T-helper 1 cell treated with Interleukin-12 subunit alpha and Interleukin-12 subunit beta and Interleukin-4 antibody, amounts not matched to agents 30 ng/mL and 1 ng/mL, for 36 hours (primary cell): ENCODE measurements at regions not wholly inside any gene's neighbourhood (a gene's known extent, or its start where the extent isn't known, plus 50 kb on each side); places are given as distances from the start of the nearest gene placed in this dataset.

Source experiments
- intact Hi-C: fragments of 100-400 bp; cut with micrococcal nuclease; formaldehyde crosslinking; loops from one replicate; pipeline ENCODE4 v1.15.1; 2024

DNA sequence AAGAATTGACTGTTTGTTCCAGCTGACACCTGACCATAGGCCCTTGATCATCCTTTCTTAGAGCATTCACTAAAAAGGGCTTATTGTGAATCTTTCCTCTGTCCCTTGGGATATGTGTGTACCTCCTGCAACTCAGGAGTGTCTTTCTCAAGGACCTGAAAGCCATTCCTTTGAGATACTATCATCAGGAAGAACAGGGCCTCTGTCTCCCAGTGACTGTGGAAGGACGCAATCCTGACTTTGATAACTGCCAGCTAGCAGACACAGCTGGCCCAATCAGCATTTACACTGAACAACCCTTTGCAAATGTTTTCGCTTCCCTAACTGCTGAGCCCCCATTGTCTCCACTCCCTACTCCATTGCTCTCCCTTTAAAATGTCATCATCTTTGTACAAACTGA lies 144.4 kb downstream of the RMI1 start:
- intact Hi-C loops, result no loop called here

- intact Hi-C loops, result no loop called here
These were observed 148.9 kb downstream of the RMI1 start for GRCh38 chr9:84129529-84129928.

GRCh38 chr9:84136119-84136868 lies 155.7 kb downstream of the RMI1 start:
- intact Hi-C loops, result no loop called here

GRCh38 chr9:84137968-84138367 lies 157.4 kb downstream of the RMI1 start:
- intact Hi-C loops, result no loop called here

GRCh38 chr9:84138541-84138940 lies 157.9 kb downstream of the RMI1 start:
- intact Hi-C loops, result no loop called here

DNA sequence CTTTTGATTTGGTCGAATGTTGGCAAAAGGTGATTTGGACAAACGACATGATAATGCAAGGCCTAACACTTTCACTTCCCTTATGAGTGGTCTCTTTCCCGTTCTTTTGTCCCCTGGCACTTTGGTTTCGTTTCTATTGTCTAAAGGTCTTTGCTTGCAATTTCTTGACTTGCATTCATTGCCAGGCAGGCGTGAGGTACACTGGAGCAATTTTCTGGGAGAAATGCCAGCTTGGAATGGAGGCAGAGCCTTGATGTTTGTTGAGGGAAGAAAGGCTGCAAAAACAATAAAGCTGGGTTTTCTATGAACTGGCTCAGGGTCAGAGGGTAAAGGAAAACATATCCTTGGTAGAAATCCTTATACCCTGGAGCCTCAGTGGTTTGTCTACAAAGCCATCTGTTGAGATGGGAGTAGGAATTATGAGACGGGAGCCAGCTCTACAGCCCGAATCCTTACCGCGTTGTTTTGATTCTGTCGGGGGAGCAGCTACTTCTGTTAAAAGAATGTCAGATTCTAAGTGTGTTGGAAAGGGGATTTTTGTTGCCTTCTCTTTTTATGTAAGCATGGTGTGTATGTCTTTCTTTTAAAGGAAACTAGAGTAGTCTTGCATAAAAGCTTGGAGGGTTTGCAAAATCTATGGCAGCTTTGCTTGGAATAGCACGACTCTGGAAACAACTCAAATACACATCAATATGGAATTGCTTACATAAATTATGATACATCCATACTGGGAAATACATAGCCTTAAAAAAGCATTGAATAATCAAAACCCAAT lies 158.9 kb downstream of the RMI1 start:
- intact Hi-C loops, result loop anchor here (5.0 kb wide), 1 partner anchor 157 kb away; the partner anchor contains the start of genes HNRNPK and RMI1

GRCh38 chr9:84140535-84141101 lies 160.0 kb downstream of the RMI1 start:
- intact Hi-C loops, result loop anchor here (1.0 to 5.0 kb wide), 2 partner anchors 158 to 202 kb away; partner anchors contain the start of genes HNRNPK and RMI1

DNA sequence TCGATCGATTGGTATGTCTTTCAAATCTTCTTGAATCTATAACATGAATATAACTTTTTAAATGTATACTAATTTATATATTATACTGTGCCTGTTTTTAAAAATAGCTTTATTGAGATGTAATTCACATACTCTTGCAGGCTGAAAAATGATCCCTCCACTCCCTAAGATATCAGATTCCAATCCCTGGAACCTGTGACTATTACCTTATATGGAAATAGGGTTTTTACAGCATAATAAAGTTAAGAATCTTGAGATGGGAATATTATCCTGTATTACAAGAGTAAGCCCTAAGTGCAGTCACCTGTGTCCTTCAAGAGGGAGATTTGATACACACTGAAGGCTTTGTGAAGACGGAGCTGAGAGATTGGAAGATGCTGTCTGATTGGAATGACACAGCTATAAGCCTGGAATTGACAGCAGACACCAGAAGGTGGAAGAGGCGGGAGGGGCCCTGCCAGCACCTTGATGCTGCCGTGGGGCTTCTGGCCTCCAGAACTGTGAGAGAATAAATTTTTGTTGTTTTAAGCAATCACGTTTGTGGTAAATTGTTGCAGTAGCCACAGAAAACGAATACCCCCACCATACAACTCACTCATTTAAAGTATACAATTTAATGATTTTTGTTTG lies 161.3 kb downstream of the RMI1 start:
- intact Hi-C loops, result loop anchor here (1.0 to 5.0 kb wide), 2 partner anchors 160 to 204 kb away; partner anchors contain the start of genes HNRNPK and RMI1

GRCh38 chr9:84145031-84145430 lies 164.4 kb downstream of the RMI1 start:
- intact Hi-C loops, result no loop called here

- intact Hi-C loops, result no loop called here
These were observed 165.2 kb downstream of the RMI1 start for GRCh38 chr9:84145780-84146179.

GRCh38 chr9:84146893-84147710 lies 166.5 kb downstream of the RMI1 start:
- intact Hi-C loops, result no loop called here

DNA sequence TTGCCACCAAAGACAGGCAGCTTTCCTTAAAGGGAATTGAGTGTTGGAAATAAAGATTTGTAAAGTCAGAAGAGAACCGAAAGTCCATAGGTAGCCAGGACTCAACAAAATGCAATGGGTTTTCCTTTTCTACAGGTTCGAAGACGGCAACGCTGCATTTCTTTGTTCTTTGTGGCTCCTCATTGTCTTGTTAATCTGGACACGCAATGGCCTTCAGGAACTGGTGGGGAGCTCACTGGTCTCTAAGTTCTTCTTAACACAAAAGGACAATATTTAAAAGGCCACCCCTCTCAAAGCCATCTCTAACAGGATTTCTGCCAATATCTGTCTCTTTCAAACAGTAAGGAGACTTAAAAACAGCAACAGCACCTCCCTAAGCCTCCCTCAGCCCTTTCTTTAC lies 170.6 kb downstream of the RMI1 start:
- intact Hi-C loops, result no loop called here

DNA sequence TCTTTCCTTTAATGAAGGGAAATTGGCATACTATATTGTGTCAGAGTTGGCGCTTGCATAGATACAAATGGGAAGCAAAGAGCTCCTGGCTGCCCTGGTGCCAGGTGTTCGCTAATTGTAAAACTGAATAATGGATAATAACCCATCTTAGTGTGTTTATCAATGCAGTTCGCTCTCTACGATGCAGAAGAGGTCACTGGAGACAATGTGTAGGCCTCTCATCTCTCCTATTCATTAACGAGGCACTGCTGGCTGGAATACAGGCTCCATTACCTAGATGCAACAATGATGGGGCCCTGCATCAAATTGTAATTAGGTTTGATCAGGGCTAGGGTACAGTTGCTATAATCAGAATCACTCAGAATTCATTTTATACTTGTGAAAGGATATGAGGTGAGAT lies 171.0 kb downstream of the RMI1 start:
- intact Hi-C loops, result no loop called here

GRCh38 chr9:84152204-84152603 lies 171.6 kb downstream of the RMI1 start:
- intact Hi-C loops, result no loop called here

DNA sequence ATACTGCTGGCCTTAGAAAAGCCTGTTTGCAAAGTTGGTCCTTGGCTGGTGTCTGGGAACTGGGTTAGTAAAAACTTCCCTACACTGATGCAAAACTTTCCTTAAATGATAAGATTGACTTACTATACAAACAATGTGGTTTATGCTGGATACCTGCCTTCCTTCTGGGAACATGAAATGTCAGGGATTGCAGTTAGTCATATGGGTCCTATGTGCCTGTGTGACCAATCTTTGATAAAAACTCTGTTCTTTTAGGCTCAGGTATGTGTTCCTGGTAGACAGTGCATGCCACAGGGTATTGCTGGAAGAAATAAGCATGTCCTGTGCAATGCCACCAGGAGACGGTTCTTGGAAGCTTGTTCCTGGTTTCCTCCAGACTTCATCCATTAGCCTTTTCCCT lies 173.3 kb downstream of the RMI1 start:
- intact Hi-C loops, result no loop called here

- intact Hi-C loops, result no loop called here
These were observed 173.7 kb downstream of the RMI1 start for GRCh38 chr9:84154320-84154719.

DNA sequence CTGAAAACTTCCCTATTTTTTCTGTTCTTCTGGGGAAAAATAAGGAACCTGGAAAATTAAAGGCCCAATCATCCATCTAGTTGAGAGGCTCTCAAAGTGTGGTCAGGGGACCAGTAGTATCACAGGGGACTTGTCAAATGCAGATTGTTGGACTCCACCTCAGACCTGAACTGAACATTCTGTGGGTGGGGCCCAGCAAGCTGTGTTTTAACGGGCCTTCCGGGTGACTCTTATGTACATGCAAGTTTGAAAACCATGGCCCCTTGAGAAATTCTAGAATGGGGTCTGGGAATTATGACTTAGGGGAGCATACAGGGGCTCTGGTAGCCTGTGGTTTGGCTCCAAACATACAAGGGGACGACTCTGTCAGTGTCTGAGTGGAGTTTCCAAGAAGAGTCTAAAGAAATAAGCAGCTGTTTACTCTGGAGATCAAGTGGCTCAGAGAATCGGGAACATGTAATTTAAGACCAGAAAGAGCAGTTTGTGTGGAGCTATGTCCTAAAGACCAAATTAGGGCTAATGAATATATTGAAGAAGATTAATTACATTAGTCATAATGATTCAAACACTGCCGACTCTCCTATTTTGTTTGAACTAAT lies 177.4 kb downstream of the SLC28A3 start:
- intact Hi-C loops, result no loop called here

GRCh38 chr9:84166891-84167290 lies 173.7 kb downstream of the SLC28A3 start:
- intact Hi-C loops, result no loop called here

DNA sequence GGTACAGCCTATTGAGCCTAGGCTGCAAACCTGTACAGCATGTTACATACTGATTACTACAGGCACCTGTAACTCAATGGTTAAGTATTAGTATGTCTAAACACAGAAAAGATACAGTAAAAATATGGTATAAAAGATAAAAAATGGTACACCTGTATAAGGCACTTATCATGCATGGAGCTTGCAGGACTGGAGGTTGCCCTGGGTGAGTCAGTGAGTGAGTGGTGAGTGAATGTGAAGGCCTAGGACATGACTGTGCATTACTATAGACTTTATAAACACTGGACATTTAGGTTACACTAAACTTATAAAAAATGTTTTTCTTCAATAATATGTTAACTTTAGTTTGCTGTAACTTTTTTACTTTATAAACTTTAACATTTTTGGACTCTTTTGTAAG lies 171.3 kb downstream of the SLC28A3 start:
- intact Hi-C loops, result no loop called here

- intact Hi-C loops, result loop anchor here (5.0 kb wide), 1 partner anchor 248 kb away; the partner anchor contains the start of gene KIF27
These were observed 169.9 kb downstream of the SLC28A3 start for GRCh38 chr9:84170521-84171141.
